NB4 (cell line): ENCODE measurements at regions not wholly inside any gene's neighbourhood (a gene's known extent, or its start where the extent isn't known, plus 50 kb on each side); places are given as distances from the start of the nearest gene placed in this dataset.
A peak's percentile ranks its signal among the peaks of the same experiment; 100 is the strongest.

Experiments
- DNase-seq: peaks from one replicate; pipeline ENCODE4 v3.0.0; 2010; ENCODE audit warnings: low read depth
- H3K4me3 ChIP-seq: one replicate; pipeline ENCODE4 v1.5.1; 2011; ENCODE audit warnings: mild to moderate bottlenecking, low read depth, low read length, moderate library complexity
- MYC ChIP-seq: IDR thresholded peaks from 2 replicates; pipeline ENCODE4 v1.6.1; 2011; ENCODE audit warnings: low read depth, low read length
- POLR2A ChIP-seq: IDR thresholded peaks from 2 replicates; pipeline ENCODE4 v1.6.1; 2011; ENCODE audit warnings: mild to moderate bottlenecking; ENCODE audit not compliant: insufficient read length; ENCODE audit errors: extremely low read depth
- TF ChIP-seq, protein P1 (sequence below): IDR thresholded peaks from 2 replicates; pipeline ENCODE4 v1.6.1; 2011; ENCODE audit warnings: low read depth, low read length
- TF ChIP-seq, protein P2 (sequence below): IDR thresholded peaks from one replicate; pipeline ENCODE4 v1.5.1; 2012; ENCODE audit warnings: low read depth, low read length

DNA sequence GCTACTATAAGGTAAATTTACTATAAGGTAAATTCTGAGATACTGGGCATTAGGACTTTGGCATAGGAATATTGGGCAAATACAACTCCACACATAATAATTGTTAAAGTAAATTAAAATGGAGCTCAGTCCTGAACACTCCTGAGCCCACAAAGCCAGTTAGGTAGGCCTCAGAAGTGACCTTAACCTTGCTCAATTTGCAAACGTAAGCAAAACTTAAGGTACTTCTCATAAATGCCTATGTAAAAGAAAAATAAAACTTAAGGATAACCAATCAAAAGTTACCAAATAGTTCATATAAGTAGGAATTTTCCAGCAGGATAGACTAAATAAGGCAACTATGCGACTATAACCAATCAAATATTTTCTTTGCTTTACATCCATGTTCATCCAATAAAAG is 197.7 kb downstream of the MC4R start:
- no peak for DNase-seq
- no peak overlapping the region for H3K4me3 ChIP-seq
- TF ChIP-seq, protein P1, sequence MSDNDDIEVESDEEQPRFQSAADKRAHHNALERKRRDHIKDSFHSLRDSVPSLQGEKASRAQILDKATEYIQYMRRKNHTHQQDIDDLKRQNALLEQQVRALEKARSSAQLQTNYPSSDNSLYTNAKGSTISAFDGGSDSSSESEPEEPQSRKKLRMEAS: no peak
- TF ChIP-seq MYC (no peak), POLR2A (no peak)
- TF ChIP-seq, protein P2, sequence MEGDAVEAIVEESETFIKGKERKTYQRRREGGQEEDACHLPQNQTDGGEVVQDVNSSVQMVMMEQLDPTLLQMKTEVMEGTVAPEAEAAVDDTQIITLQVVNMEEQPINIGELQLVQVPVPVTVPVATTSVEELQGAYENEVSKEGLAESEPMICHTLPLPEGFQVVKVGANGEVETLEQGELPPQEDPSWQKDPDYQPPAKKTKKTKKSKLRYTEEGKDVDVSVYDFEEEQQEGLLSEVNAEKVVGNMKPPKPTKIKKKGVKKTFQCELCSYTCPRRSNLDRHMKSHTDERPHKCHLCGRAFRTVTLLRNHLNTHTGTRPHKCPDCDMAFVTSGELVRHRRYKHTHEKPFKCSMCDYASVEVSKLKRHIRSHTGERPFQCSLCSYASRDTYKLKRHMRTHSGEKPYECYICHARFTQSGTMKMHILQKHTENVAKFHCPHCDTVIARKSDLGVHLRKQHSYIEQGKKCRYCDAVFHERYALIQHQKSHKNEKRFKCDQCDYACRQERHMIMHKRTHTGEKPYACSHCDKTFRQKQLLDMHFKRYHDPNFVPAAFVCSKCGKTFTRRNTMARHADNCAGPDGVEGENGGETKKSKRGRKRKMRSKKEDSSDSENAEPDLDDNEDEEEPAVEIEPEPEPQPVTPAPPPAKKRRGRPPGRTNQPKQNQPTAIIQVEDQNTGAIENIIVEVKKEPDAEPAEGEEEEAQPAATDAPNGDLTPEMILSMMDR: no peak

DNA sequence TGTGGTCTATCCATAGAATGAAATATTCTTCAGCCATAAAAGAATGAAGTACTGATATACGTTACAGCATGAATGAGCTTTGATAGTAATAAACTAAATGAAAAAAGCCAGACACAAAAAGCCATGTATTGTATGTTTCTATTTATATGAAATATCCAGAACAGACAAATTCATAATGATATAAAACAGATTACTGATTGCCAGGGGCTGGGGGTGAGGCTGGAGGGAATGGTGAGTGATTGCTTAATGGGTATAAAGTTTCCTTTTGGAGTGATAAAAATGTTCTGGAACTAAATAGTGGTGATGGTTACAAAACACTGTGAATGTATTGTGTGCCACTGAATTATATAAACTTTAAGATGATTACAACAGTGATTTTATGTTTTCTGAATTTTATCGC is 200.5 kb downstream of the MC4R start:
- no peak overlapping the region for H3K4me3 ChIP-seq
- no peak for DNase-seq
- TF ChIP-seq POLR2A (no peak), MYC (no peak)
- TF ChIP-seq, protein P1: no peak
- TF ChIP-seq, protein P2: no peak

DNA sequence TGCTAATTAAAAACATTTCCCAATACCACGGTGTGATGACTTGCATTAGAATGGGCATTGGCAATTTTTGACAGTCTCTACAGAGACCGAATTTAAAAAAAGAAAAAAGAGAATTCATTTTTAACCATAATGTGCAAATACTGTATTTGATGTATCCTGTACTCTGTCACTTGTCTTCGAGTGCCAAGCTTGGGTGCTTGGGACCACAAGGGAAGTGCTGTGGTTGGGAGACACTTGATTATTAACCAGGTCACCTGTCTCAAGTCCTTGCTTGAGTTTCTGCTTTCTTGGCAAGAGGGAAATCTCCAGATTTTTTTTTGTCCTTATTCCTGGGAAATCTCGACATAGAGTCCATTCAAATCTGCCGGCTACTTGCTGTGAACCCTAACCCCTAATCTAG is 209.0 kb downstream of the MC4R start:
- H3K4me3 ChIP-seq: no peak overlapping the region
- TF ChIP-seq, protein P1: no peak
- no peak for DNase-seq

DNA sequence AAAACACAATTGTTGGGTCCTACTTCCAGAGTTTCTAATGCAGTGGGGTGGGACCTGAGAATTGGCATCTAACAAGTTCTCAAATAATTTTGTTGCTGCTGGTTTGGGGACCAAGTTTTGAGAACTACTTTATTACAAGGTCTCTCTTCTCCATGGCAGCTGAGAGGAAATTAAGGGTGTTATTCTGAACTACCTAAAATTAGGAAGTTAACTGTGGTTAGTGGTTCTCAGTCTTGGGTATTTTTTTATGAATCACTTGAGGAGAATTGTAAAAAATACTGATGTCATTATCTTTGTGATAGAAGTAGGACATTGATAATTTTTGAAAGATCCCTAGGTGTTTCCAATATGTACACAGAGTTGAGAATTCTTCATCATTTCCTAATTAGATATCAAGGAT is 210.2 kb downstream of the MC4R start:
- H3K4me3 ChIP-seq: no peak overlapping the region
- peak; percentile 21 for DNase-seq
- TF ChIP-seq MYC (no peak), POLR2A (no peak)
- TF ChIP-seq, protein P2: no peak
- TF ChIP-seq, protein P1: no peak

DNA sequence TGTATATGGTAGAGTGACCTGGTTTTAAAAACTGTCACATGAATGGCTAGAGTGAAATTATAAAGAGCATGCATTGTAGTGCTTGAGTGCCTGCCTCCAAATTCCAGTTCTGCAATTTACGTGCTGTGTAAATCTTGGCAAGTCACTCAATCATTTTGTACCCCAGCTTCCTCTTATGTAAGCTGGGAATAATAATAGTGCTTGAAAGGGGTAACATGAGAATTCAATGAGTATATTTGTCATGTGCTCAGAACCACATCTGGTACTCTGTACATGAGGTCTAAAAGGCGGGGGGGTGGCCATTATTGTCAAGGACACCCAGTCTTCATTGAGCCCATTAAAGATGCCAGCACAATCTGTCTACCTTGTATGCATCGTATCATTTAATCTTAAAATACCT is 214.8 kb downstream of the MC4R start:
- TF ChIP-seq MYC: no peak
- TF ChIP-seq POLR2A: no peak
- TF ChIP-seq, protein P1: no peak
- TF ChIP-seq, protein P2: no peak
- no peak overlapping the region for H3K4me3 ChIP-seq
- no peak for DNase-seq

DNA sequence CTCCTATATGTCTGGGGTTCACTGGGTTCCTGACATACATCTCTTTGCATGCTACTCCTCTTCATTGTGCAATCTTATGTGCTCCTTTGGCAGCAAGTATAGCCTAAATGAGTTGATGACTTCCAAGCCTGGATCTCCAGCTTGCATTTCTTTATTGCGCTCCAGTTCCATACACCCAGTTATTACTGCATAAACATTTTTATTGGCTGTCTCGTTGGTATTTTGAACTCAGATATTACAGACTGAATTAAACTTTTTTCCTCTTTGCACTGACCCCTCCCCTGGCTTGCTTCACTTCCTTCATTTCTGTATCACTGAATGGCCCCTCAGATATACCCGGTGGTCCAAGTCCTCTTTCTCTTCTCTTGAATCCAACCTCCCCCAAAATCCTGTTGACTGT is 219.2 kb downstream of the MC4R start:
- no peak overlapping the region for H3K4me3 ChIP-seq
- TF ChIP-seq, protein P1: no peak
- TF ChIP-seq, protein P2: no peak
- no peak for TF ChIP-seq MYC
- no peak for TF ChIP-seq POLR2A
- DNase-seq: no peak
